OCI-LY3 (cell line): ENCODE measurements at regions not wholly inside any gene's neighbourhood (a gene's known extent, or its start where the extent isn't known, plus 50 kb on each side); places are given as distances from the start of the nearest gene placed in this dataset.
A peak's percentile ranks its signal among the peaks of the same experiment; 100 is the strongest.

Experiments used
- H2AFZ ChIP-seq: fragments of 200-600, 300-600 bp; shearing (Covaris generic); 2 replicates; pipeline ENCODE4 v1.6.0; 2014; ENCODE audit warnings: antibody characterized with exemption, low read depth, low read length
- H3K27ac ChIP-seq: fragments of 200-600, 300-600 bp; sonication (generic); 2 replicates; pipeline ENCODE4 v1.5.1; 2014; ENCODE audit warnings: mild to moderate bottlenecking, low read length, moderate library complexity, mixed read lengths
- H3K27me3 ChIP-seq: fragments of 200-600, 300-600 bp; sonication (generic); 2 replicates; pipeline ENCODE4 v1.6.1; 2014; ENCODE audit warnings: low read depth, low read length, mixed read lengths
- H3K36me3 ChIP-seq: fragments of 200-600, 300-600 bp; sonication (generic); replicated peaks from 2 replicates; pipeline ENCODE3; 2014; ENCODE audit warnings: low read depth, low read length, mixed read lengths
- H3K4me1 ChIP-seq: fragments of 300-600, 200-600 bp; sonication (generic); 2 replicates; pipeline ENCODE4 v1.6.1; 2014; ENCODE audit warnings: low read length, mixed read lengths
- H3K4me2 ChIP-seq: fragments of 200-600, 300-600 bp; sonication (generic); 2 replicates; pipeline ENCODE4 v1.6.1; 2014; ENCODE audit warnings: low read length, mixed read lengths
- H3K4me3 ChIP-seq: fragments of 300-600, 200-600 bp; sonication (generic); 2 replicates; pipeline ENCODE4 v1.5.1; 2014; ENCODE audit warnings: antibody characterized with exemption, mild to moderate bottlenecking, low read length, moderate library complexity
- H3K79me2 ChIP-seq: fragments of 300-600, 200-600 bp; shearing (Covaris generic); 2 replicates; pipeline ENCODE4 v1.6.1; 2014; ENCODE audit warnings: mild to moderate bottlenecking, low read length, mixed read lengths
- H3K9ac ChIP-seq: fragments of 300-600, 200-600 bp; shearing (Covaris generic); 2 replicates; pipeline ENCODE4 v1.6.0; 2014; ENCODE audit warnings: mild to moderate bottlenecking, low read length, moderate library complexity
- H3K9me3 ChIP-seq: fragments of 200-600, 300-600 bp; shearing (Covaris generic); 2 replicates; pipeline ENCODE4 v1.6.1; 2014; ENCODE audit warnings: low read length, mixed read lengths; ENCODE audit not compliant: insufficient read depth
- H4K20me1 ChIP-seq: fragments of 200-600, 300-600 bp; sonication (generic); 2 replicates; pipeline ENCODE4 v1.6.1; 2016; ENCODE audit warnings: low read length, mixed read lengths; ENCODE audit not compliant: insufficient read depth
- EZH2phosphoT487 ChIP-seq: fragments of 200-600 bp; shearing (Covaris generic); IDR thresholded peaks from 2 replicates; pipeline ENCODE4 v1.6.1; 2018; ENCODE audit warnings: antibody characterized with exemption, mixed run types, low read depth
- TF ChIP-seq, protein P1 (sequence below): fragments of 200-600, 300-600 bp; sonication (generic); IDR thresholded peaks from 2 replicates; pipeline ENCODE4 v1.5.1; 2014; ENCODE audit warnings: antibody characterized with exemption, low read length, low read depth

DNA sequence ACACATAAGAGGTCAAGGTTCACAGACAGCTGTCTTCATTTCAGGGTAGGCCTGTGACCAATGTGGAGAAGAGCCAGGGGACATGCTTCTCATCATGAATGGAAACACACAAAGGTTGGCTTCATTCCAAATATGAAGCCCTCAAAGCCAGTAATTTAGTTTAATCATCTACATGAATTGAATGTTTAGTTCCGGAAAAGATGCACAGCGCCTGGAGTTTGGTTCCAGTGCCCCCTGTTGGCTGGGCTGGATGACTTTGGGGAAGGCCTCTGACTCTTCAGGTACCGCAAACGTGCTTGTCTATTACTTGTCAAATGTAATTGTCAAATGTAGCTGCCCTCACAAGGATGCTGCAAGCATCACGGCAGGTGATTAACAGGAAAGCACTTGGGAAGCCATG is 130.7 kb downstream of the ADRA2A start:
- Histone ChIP-seq H3K36me3 (no peaks in the 10 kb centered on the region), H3K27ac (no peak overlapping the region), H3K4me3 (no peak overlapping the region), H3K27me3 (peaks cover 19% of the 10 kb centered on the region; the same call in 1 of the 2 replicates), H4K20me1 (no peaks in the 10 kb centered on the region), H3K79me2 (no peaks in the 10 kb centered on the region), H3K4me1 (no peaks in the 10 kb centered on the region), H3K9me3 (no peaks in the 10 kb centered on the region), H3K4me2 (no peak overlapping the region), H2AFZ (no peak overlapping the region), H3K9ac (no peak overlapping the region)
- TF ChIP-seq, protein P1, sequence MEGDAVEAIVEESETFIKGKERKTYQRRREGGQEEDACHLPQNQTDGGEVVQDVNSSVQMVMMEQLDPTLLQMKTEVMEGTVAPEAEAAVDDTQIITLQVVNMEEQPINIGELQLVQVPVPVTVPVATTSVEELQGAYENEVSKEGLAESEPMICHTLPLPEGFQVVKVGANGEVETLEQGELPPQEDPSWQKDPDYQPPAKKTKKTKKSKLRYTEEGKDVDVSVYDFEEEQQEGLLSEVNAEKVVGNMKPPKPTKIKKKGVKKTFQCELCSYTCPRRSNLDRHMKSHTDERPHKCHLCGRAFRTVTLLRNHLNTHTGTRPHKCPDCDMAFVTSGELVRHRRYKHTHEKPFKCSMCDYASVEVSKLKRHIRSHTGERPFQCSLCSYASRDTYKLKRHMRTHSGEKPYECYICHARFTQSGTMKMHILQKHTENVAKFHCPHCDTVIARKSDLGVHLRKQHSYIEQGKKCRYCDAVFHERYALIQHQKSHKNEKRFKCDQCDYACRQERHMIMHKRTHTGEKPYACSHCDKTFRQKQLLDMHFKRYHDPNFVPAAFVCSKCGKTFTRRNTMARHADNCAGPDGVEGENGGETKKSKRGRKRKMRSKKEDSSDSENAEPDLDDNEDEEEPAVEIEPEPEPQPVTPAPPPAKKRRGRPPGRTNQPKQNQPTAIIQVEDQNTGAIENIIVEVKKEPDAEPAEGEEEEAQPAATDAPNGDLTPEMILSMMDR = peak; percentile 54
- TF ChIP-seq EZH2phosphoT487 = no peak

DNA sequence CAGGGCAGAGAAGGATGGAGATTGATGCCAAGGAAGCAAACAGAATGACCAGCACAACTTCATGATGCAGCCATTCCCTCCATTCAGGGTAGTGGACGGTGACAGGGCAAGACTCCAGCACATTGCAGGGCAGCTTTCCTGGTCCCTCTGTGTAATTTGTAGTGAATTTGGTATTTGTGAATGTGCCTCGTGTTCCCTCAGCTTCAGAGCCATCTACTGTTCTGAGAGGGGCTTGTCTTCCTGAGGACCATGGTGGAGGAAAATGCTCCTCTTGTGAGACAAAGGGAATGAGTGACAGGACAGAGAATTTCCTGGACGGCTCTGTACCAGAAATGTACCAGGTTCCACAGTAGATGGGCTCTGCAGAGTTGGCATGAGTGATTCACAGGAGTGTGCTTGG is 132.1 kb downstream of the ADRA2A start:
- H3K79me2 ChIP-seq = no peaks in the 10 kb centered on the region
- no peaks in the 10 kb centered on the region for H4K20me1 ChIP-seq
- no peaks in the 10 kb centered on the region for H3K4me1 ChIP-seq
- peaks cover 19% of the 10 kb centered on the region; the same call in 1 of the 2 replicates for H3K27me3 ChIP-seq
- no peak for TF ChIP-seq EZH2phosphoT487
- TF ChIP-seq, protein P1 = no peak
- H3K9ac ChIP-seq = no peak overlapping the region
- no peak overlapping the region for H3K4me2 ChIP-seq
- no peaks in the 10 kb centered on the region for H3K9me3 ChIP-seq
- no peak overlapping the region for H3K4me3 ChIP-seq
- no peak overlapping the region for H2AFZ ChIP-seq
- no peak overlapping the region for H3K27ac ChIP-seq
- no peaks in the 10 kb centered on the region for H3K36me3 ChIP-seq

DNA sequence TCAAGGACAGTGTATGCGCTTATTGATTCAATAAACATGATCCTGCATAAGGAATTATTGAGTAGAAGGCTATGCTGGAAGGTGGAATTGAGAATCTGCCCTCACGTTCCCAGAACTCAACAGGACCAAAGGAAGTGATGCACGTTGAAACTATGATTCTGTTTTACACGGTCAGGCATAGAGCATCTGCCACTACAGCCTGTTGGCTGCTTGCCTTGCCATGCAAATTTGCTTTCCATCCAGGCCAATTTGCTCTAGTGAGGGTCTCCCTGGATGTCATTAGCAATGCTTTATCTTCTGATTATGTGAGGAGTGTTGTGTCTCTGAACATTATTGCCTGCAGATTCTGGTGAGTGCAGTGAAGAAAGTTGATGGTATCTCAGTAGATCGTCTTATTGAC is 132.9 kb downstream of the ADRA2A start:
- Histone ChIP-seq H3K4me1 (no peaks in the 10 kb centered on the region), H3K9ac (no peak overlapping the region), H3K79me2 (no peaks in the 10 kb centered on the region), H3K36me3 (no peaks in the 10 kb centered on the region), H3K4me3 (no peak overlapping the region), H3K27ac (no peak overlapping the region), H2AFZ (no peak overlapping the region), H3K27me3 (peaks cover 19% of the 10 kb centered on the region; the same call in 1 of the 2 replicates), H3K9me3 (no peaks in the 10 kb centered on the region), H3K4me2 (no peak overlapping the region), H4K20me1 (no peaks in the 10 kb centered on the region)
- TF ChIP-seq, protein P1 = no peak
- no peak for TF ChIP-seq EZH2phosphoT487

DNA sequence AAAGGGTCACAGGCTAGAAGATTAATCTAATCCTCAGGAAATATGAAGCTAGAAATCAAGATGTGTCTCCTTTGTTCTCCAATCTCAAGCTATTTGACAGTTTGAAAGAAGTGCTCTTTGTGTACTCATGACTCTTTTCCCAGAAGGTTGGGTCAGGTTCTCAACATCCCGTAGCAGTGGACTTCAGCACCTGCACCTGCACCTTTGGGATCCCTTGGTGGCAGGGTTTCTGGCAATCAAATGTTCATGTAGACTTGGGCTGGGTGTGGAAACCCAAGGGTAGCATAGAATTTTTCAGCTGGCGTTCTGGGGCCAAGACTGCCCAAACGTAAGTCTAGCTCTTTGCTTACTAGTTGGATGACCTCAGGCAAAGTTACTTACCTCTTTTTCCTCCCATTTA is 134.4 kb downstream of the ADRA2A start:
- Histone ChIP-seq H3K27me3 (peaks cover 8% of the 10 kb centered on the region; the same call in 1 of the 2 replicates), H3K4me3 (no peak overlapping the region)
- TF ChIP-seq, protein P1 = no peak

More for the DNA sequence above, 134.4 kb downstream of the ADRA2A start:
- Histone ChIP-seq H4K20me1 (no peaks in the 10 kb centered on the region), H3K79me2 (no peaks in the 10 kb centered on the region), H3K27ac (no peak overlapping the region), H3K4me2 (no peak overlapping the region), H2AFZ (no peak overlapping the region), H3K9me3 (no peaks in the 10 kb centered on the region), H3K36me3 (no peaks in the 10 kb centered on the region), H3K4me1 (no peaks in the 10 kb centered on the region), H3K9ac (no peak overlapping the region)
